ENCODE measurements at regions not wholly inside any gene's neighbourhood (a gene's known extent, or its start where the extent isn't known, plus 50 kb on each side); places are given as distances from the start of the nearest gene placed in this dataset.

DNA sequence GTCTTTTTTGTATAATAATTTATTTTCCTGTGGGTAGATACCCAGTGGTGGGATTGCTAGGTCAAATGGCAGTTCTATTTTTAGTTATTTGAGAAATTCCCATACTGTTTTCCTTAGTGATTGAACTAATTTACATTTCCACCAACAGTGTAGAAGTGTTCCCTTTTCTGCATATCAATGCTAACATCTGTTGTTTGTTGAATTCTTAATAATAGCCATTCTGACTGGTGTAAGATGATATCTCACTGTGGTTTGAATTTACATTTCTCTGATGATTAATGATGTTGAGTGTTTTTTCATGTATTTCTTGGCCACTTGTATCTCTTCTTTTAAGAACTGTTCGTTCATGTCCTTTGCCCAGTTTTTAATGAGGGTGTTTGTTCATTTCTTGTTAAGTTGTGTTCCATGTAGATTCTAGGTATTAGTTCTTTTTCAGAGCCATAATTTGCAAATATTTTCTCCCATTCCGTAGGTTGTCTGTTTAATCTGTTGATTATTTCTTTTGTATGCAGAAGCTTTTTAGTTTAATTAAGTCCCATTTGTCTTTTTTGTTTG is 713.3 kb upstream of the EPHA6 start:
- no peak overlapping the region for H3K4me2 ChIP-seq (ENCODE audit: low read length)
- TF ChIP-seq, protein P1, sequence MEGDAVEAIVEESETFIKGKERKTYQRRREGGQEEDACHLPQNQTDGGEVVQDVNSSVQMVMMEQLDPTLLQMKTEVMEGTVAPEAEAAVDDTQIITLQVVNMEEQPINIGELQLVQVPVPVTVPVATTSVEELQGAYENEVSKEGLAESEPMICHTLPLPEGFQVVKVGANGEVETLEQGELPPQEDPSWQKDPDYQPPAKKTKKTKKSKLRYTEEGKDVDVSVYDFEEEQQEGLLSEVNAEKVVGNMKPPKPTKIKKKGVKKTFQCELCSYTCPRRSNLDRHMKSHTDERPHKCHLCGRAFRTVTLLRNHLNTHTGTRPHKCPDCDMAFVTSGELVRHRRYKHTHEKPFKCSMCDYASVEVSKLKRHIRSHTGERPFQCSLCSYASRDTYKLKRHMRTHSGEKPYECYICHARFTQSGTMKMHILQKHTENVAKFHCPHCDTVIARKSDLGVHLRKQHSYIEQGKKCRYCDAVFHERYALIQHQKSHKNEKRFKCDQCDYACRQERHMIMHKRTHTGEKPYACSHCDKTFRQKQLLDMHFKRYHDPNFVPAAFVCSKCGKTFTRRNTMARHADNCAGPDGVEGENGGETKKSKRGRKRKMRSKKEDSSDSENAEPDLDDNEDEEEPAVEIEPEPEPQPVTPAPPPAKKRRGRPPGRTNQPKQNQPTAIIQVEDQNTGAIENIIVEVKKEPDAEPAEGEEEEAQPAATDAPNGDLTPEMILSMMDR (IDR thresholded peaks at IDR 0.05), result no peak
- H3K36me3 ChIP-seq (ENCODE audit: control insufficient read depth, insufficient read depth, low read length), result no peaks in the 10 kb centered on the region
- no peak overlapping the region for H3K4me3 ChIP-seq (ENCODE audit: low read depth, low read length)
- H3K79me2 ChIP-seq, result no peaks in the 10 kb centered on the region
- no peak overlapping the region for H3K27ac ChIP-seq
- no peaks in the 10 kb centered on the region for H3K27me3 ChIP-seq (ENCODE audit: control insufficient read depth, insufficient read depth, low read length)
- H3K4me1 ChIP-seq, result no peaks in the 10 kb centered on the region
- H3K9ac ChIP-seq, result no peak overlapping the region
- H3K9me3 ChIP-seq (ENCODE audit: control insufficient read depth, low read length), result no peaks in the 10 kb centered on the region
- H2AFZ ChIP-seq, result no peak overlapping the region

- Histone ChIP-seq H3K4me2 (ENCODE audit: low read length) (no peak overlapping the region), H3K27ac (no peak overlapping the region), H3K4me1 (no peaks in the 10 kb centered on the region), H2AFZ (no peak overlapping the region), H3K9me3 (ENCODE audit: control insufficient read depth, low read length) (no peaks in the 10 kb centered on the region), H3K4me3 (ENCODE audit: low read depth, low read length) (no peak overlapping the region), H3K9ac (no peak overlapping the region), H3K36me3 (ENCODE audit: control insufficient read depth, insufficient read depth, low read length) (no peaks in the 10 kb centered on the region), H3K79me2 (no peaks in the 10 kb centered on the region), H3K27me3 (ENCODE audit: control insufficient read depth, insufficient read depth, low read length) (no peaks in the 10 kb centered on the region)
- TF ChIP-seq, protein P1 (IDR thresholded peaks at IDR 0.05), result no peak
Measured at GRCh38 chr3:96106701-96107100, 707.7 kb upstream of the EPHA6 start.

All from parathyroid adenoma (tissue), 2 donors.